Activated CD8-positive, alpha-beta T cell treated with anti-CD3 and anti-CD28 coated beads, Interleukin-2, amount 10 ng/mL, durations not matched to agents 7 days and 5 days (primary cell): ENCODE measurements at regions not wholly inside any gene's neighbourhood (a gene's known extent, or its start where the extent isn't known, plus 50 kb on each side); places are given as distances from the start of the nearest gene placed in this dataset.
"Not testable (repeated sequence)": the region's sequence is repeated elsewhere in the genome, so short reads cannot be mapped to it uniquely, and the experiment has no call there.

ENCODE experiments used
- ATAC-seq: fragments of 150-1000 bp; cut with Tn5 transposase; one replicate; pipeline ENCODE4 v1.10.0; 2021; ENCODE audit warnings: moderate library complexity
- CTCF ChIA-PET: fragments of 350-600 bp; sonication (Branson Sonifier 250); formaldehyde crosslinking; loops from one replicate; lab custom pipeline; 2021; ENCODE audit warnings: antibody characterized with exemption; lab: Charles Lee
- POLR2A ChIA-PET: fragments of 350-600 bp; sonication (Branson Sonifier 250); formaldehyde crosslinking; loops from one replicate; lab custom pipeline; 2021; ENCODE audit warnings: antibody characterized with exemption; lab: Charles Lee
- DNase-seq: peaks from one replicate; pipeline ENCODE4 v3.0.0-alpha.2; 2020
- H3K27ac Mint-ChIP-seq: one replicate; pipeline ENCODE4 v1.8.0; 2021; ENCODE audit warnings: mild to moderate bottlenecking, mixed read lengths
- H3K27me3 Mint-ChIP-seq: one replicate; pipeline ENCODE4 v1.8.0; 2021; ENCODE audit warnings: low read depth, mixed read lengths
- H3K36me3 Mint-ChIP-seq: one replicate; pipeline ENCODE4 v1.8.0; 2021; ENCODE audit warnings: low read depth, mixed read lengths
- H3K4me1 Mint-ChIP-seq: one replicate; pipeline ENCODE4 v1.8.0; 2021; ENCODE audit warnings: low read depth, mixed read lengths
- H3K4me3 Mint-ChIP-seq: one replicate; pipeline ENCODE4 v1.8.0; 2021; ENCODE audit warnings: mild to moderate bottlenecking, mixed read lengths
- H3K9me3 Mint-ChIP-seq: one replicate; pipeline ENCODE4 v1.8.0; 2022; ENCODE audit warnings: mixed read lengths; ENCODE audit not compliant: insufficient read depth

DNA sequence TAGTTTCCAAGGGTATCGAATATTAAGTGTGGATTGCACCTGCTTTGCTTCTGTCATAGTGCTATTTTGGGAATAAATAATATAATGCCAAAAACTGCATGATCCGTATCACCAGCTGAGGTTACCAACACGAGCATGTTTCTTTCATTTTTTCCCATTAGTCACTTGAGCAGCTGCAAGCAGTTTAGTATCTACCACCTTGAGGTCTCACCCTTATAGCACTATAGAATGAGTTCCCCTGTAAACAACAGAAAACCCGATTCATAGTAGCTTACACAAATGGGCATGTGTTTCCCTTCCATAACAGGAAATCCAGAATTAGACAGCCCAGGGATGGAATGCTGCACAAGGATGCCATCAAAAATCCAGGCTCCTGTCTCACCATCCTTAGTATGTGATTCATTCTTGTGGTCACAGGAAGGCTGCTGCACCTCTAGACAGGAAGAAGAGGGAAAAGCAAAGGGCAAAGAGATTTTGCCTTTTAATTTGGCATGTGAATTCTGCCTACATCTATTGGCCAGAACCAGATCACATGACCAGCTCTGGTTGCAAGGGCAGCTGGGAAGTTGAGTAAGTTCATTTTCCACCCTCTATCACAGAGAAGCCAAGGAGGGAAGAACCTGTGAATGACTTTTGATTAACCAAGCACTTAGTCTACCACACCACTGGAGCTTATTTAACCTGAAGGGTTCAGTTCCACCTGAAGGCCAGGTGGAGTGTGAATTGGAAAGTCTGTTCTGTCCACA is 91.3 kb upstream of the SLC25A36 start:
- H3K27me3 Mint-ChIP-seq: peaks cover 13% of the 10 kb centered on the region
- CTCF ChIA-PET: no interaction called here
- no peak overlapping the region for H3K27ac Mint-ChIP-seq
- H3K9me3 Mint-ChIP-seq: no peaks in the 10 kb centered on the region
- peaks cover 7% of the 10 kb centered on the region for H3K4me1 Mint-ChIP-seq
- ATAC-seq: no peak
- H3K4me3 Mint-ChIP-seq: no peak overlapping the region
- POLR2A ChIA-PET: no interaction called here
- H3K36me3 Mint-ChIP-seq: no peaks in the 10 kb centered on the region
- no peak for DNase-seq

DNA sequence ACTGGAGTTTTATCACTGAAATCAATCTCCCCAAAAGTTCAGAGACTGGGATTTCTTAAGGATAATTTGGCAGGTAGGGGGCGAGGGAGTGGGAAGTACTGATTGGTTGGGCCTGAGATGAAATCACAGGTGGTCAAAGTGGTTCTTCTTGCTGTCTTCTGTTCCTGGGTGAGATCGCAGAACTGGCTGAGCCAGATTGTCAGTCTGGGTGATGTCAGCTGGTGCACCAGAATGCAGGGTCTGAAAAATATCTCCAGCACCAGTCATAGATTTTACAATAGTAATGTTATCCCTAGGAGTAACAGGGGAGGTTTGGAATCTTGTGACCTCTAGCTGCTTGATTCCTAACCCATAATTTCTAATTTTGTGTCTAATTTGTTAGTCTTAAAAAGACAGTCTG is 86.7 kb upstream of the SLC25A36 start:
- ATAC-seq (no peak), DNase-seq (no peak)
- ChIA-PET CTCF (no interaction called here), POLR2A (no interaction called here)
- H3K36me3 Mint-ChIP-seq: no peaks in the 10 kb centered on the region
- H3K27ac Mint-ChIP-seq: no peak overlapping the region
- no peaks in the 10 kb centered on the region for H3K9me3 Mint-ChIP-seq
- H3K4me3 Mint-ChIP-seq: no peak overlapping the region
- H3K27me3 Mint-ChIP-seq: peaks cover 8% of the 10 kb centered on the region
- no peaks in the 10 kb centered on the region for H3K4me1 Mint-ChIP-seq

DNA sequence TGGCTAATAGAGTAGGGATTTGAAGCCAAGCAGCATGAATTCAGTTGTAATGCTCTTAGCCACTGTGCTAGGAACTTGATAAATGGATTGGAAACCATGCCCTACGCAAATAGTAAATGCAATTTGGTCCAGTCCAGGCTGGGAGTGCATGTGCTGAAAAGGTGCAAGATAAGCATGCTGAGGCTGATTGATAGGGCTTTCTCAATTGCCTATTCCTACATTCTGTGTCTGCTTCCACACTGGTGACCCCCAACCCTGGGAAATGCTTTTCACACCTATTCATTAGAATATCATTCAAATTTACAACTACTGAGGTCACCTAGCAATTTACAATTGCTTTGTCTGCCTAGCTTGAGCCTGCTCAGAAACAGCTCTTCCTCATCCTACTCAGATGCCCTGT is 84.7 kb upstream of the SLC25A36 start:
- CTCF ChIA-PET: no interaction called here
- Mint-ChIP-seq H3K27me3 (peaks cover 8% of the 10 kb centered on the region), H3K27ac (no peak overlapping the region), H3K36me3 (no peaks in the 10 kb centered on the region), H3K9me3 (no peaks in the 10 kb centered on the region), H3K4me1 (no peaks in the 10 kb centered on the region), H3K4me3 (no peak overlapping the region)
- POLR2A ChIA-PET: no interaction called here
- ATAC-seq (no peak), DNase-seq (no peak)

DNA sequence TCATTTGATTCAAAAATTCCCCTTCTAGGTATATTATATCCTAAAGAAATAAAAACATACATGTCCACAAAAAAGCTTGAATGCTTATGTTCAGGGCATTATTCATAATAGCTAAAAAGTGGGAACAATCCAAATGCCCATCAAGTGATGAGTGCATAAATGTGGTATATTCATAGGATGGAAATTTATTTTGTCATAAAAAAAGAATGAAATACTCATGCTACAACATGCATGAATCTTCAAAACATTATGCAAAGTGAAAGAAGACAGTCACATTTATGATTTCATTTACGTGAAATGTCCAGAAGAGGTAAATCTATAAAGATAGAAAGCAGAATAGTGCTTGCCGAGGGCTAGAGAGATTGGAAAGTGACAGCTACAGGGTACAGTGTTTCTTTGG is 83.6 kb upstream of the SLC25A36 start:
- ChIA-PET CTCF (no interaction called here), POLR2A (no interaction called here)
- no peak overlapping the region for H3K27ac Mint-ChIP-seq
- no peaks in the 10 kb centered on the region for H3K36me3 Mint-ChIP-seq
- H3K4me1 Mint-ChIP-seq: no peaks in the 10 kb centered on the region
- no peak overlapping the region for H3K4me3 Mint-ChIP-seq
- no peaks in the 10 kb centered on the region for H3K9me3 Mint-ChIP-seq
- peaks cover 6% of the 10 kb centered on the region for H3K27me3 Mint-ChIP-seq
- no peak for ATAC-seq
- no peak for DNase-seq

DNA sequence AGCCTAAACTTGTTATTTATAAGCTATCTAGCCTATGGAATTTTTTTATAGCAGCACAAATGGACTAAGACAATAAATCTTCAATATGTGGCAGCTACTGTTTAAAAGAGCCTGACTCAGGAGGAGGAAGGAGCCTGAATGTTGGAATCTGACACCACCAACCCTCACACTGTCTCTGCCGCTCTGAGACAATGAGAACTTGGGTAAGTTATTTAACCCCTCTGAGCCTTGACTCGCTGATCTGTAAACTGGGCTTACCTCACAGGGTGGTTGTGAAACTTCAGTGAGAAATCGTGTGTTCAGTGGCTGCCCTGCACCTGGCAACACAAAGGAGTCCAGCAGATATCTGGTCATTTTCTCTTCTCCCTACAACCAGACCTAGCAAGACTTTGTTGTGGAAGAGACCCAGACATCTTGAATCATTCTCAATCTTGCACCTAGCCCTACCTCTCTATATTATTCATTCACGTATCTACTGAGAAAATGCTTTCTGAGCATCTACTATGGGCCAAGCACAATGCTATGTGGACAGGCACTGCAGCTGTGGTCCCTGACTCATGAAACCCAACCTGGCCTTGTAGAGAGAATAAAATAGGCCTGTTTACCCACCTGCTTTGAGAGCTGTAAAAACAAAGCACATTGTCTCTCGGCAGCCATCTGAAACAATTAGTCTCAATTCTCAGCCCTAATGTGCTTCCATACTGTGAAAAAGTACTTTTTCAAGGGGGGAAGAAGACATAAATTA is 81.9 kb upstream of the SLC25A36 start:
- ATAC-seq: no peak

DNA sequence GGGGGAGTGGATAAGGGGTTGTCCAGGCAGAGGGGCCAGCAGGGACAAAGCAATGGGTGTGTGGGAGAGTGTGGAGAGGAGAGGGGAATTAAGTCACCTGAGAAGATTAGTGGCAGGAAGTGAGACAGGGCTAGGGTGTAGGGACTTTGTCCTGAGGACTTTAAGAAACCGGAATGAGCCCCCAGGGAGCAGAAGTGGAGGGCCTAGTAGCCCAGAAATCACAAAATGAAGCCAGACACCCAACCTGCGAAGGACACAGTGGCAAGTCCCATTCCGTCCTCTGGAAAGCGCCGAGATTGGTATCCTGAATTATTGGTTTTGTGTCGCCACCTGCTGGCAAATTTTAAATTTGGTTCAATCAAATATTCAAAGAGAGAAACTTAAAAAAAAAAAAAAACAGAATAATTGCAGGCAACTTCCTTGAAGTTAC is 78.0 kb upstream of the SLC25A36 start:
- Mint-ChIP-seq H3K9me3 (no peaks in the 10 kb centered on the region), H3K4me1 (no peaks in the 10 kb centered on the region), H3K4me3 (no peak overlapping the region), H3K27ac (peak overlapping the region; percentile 22), H3K27me3 (peaks cover 10% of the 10 kb centered on the region), H3K36me3 (no peaks in the 10 kb centered on the region)
- ATAC-seq (peak; percentile 49), DNase-seq (peak; percentile 69)
- POLR2A ChIA-PET: no interaction called here
- CTCF ChIA-PET: interaction anchor here (1.0 kb wide), 1 partner anchor 926 kb away, joined by 3 read pairs; no protein-coding TSS in a partner anchor

More for the DNA sequence above, 81.9 kb upstream of the SLC25A36 start:
- Mint-ChIP-seq H3K9me3 (no peaks in the 10 kb centered on the region), H3K36me3 (no peaks in the 10 kb centered on the region), H3K4me3 (no peak overlapping the region), H3K27ac (no peak overlapping the region), H3K4me1 (no peaks in the 10 kb centered on the region), H3K27me3 (no peaks in the 10 kb centered on the region)
- ChIA-PET POLR2A (no interaction called here), CTCF (no interaction called here)
- no peak for DNase-seq

DNA sequence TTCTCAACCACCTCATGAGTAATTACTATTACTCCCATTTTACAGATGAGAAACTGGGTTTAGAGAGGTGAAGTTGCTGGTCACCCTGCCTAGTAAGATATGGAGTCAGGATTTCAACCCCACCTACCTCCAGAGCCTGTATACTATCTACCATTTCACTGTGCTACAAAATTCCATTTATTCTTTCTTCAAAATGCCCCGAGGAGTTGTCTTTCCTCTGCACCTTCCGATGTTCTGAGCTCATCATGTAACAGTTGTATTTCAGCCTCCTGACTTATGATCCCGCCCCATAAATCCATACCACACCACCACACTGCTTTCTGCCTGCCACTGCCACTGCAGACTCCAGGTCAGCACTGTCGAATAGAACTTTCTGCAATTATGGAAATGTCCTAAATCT is 71.3 kb upstream of the SLC25A36 start:
- ChIA-PET POLR2A (no interaction called here), CTCF (no interaction called here)
- H3K4me3 Mint-ChIP-seq: no peak overlapping the region
- H3K4me1 Mint-ChIP-seq: no peaks in the 10 kb centered on the region
- no peaks in the 10 kb centered on the region for H3K9me3 Mint-ChIP-seq
- peaks cover 13% of the 10 kb centered on the region for H3K27me3 Mint-ChIP-seq
- H3K36me3 Mint-ChIP-seq: no peaks in the 10 kb centered on the region
- no peak overlapping the region for H3K27ac Mint-ChIP-seq
- DNase-seq: no peak
- ATAC-seq: no peak

DNA sequence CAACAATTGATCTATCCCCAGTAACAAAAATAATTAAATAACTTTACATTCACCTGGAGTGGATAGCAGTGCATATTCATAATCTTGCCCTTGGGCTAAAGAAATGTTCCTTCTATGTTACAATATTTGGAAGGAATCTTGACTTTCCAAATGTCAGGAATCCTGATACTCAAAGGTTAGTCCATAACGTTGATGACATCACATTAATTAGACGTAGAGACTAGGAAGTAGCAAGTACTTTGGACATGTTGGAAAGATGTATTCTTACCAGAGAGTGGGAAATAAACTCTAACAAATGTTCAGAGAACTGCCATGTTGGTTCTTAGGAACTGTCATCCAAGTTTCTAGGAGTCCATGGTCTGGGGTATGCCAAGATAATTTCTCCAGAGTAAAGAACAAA is 70.6 kb upstream of the SLC25A36 start:
- no peaks in the 10 kb centered on the region for H3K4me1 Mint-ChIP-seq
- no peak overlapping the region for H3K4me3 Mint-ChIP-seq
- DNase-seq (no peak), ATAC-seq (no peak)
- ChIA-PET POLR2A (no interaction called here), CTCF (no interaction called here)
- H3K9me3 Mint-ChIP-seq: no peaks in the 10 kb centered on the region
- H3K36me3 Mint-ChIP-seq: no peaks in the 10 kb centered on the region
- H3K27me3 Mint-ChIP-seq: peaks cover 10% of the 10 kb centered on the region
- H3K27ac Mint-ChIP-seq: no peak overlapping the region

DNA sequence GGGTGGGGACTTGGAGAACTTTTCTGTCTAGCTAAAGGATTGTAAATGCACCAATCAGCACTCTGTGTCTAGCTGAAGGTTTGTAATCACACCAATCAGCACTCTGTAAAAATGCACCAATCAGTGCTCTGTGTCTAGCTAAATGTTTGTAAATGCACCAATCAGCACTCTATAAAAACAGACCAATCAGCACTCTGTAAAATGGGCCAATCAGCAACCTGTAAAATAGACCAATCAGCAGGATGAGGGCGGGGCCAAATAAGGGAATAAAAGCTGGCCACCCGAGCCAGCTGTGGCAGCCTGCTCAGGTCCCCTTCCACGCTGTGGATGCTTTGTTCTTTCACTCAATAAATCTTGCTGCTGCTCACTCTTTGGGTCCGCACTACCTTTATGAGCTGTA is 69.5 kb upstream of the SLC25A36 start:
- H3K9me3 Mint-ChIP-seq, H3K27me3 Mint-ChIP-seq, H3K4me3 Mint-ChIP-seq, H3K4me1 Mint-ChIP-seq, DNase-seq, ATAC-seq, POLR2A ChIA-PET, H3K36me3 Mint-ChIP-seq, H3K27ac Mint-ChIP-seq: not testable (repeated sequence)
- CTCF ChIA-PET: interaction anchor here (0.8 kb wide), 1 partner anchor 320 kb away, joined by 3 read pairs; no protein-coding TSS in a partner anchor

DNA sequence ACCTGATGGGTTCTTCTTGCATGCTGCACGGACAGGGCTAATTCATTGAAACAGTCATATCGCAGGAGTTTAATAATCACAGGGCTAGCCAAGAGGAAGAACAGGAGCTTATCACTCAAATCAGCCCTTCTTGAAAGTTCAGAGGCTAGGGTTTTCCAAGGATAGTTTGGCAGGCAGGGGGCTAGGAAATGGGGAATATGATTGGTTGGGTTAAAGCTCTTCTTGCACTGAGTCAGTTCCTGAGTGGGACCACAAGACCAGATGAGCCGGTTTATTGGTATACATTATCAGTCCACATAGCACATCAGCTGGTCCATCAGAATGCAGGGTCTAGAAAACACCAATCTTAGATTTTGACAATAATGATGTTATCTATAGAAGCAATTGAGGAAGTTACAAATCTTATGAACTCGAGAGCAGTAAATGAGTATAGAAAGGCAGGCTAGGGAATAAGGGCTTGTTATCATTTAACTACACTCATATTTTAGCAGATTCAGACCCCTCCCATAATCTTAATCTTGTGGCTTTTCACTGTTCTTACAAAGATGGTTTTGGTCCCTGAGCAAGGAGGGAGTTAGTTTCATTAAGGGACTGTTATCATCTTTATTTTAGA is 58.1 kb upstream of the SLC25A36 start:
- Mint-ChIP-seq H3K4me3 (no peak overlapping the region), H3K36me3 (no peaks in the 10 kb centered on the region), H3K4me1 (no peaks in the 10 kb centered on the region), H3K9me3 (no peaks in the 10 kb centered on the region), H3K27me3 (peaks cover 12% of the 10 kb centered on the region), H3K27ac (no peak overlapping the region)
- POLR2A ChIA-PET: no interaction called here
- DNase-seq (no peak), ATAC-seq (no peak)
- CTCF ChIA-PET: no interaction called here

DNA sequence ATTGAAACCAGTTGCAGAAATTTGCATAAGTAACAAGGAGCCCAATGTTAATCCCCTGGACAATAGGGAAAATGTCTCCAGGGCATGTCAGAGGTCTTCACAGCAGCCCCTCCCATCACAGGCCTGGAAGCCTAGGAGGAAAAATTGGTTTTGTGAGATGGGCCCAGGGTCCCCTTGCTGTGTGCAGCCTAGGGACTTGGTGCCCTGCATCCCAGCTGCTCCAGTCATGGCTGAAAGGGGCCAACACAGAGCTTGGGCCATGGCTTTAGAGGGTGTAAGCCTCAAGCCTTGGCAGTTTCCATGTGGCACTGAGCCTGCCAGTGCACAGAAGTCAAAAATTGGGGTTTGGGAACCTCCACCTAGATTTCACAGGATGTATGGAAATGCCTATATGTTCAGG is 55.9 kb upstream of the SLC25A36 start:
- POLR2A ChIA-PET, DNase-seq, H3K4me1 Mint-ChIP-seq, H3K9me3 Mint-ChIP-seq, CTCF ChIA-PET, H3K27ac Mint-ChIP-seq, ATAC-seq, H3K4me3 Mint-ChIP-seq, H3K36me3 Mint-ChIP-seq: not testable (repeated sequence)
- peaks cover 12% of the 10 kb centered on the region for H3K27me3 Mint-ChIP-seq
